ENCODE measurements at regions not wholly inside any gene's neighbourhood (a gene's known extent, or its start where the extent isn't known, plus 50 kb on each side); places are given as distances from the start of the nearest gene placed in this dataset.

DNA sequence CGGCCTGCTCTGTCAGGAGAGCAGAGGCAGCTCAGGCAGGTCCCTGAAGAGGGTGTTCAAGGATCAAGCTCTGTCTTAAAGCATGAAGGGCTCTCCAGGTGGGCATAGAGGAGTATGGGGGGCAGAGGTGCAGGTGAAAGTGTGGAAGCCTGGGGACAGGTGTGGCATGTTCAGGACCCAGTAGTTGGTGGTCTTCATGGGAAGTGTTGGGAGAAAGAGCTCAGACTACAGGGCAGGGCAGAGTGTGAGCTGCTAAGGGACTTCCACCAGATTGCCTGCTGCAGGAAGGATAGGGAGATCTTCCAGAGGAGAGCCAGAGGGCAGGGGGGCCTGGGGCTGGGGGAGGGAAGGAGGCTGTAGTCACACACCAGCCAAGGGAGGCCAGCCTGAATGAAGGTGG is 156.5 kb upstream of the GDF10 start:
- no peak for TF ChIP-seq JUND (IDR thresholded peaks at IDR 0.05; ENCODE audit: low read depth)
- DNase-seq (ENCODE audit: low read depth in 1 of 2, low spot score in 1 of 2), result no peak
- in situ Hi-C loops (cut with HindIII; ENCODE audit: low pct_unique_long_range_greater_than_20kb, low sequenced_read_pairs), result no loop called here

DNA sequence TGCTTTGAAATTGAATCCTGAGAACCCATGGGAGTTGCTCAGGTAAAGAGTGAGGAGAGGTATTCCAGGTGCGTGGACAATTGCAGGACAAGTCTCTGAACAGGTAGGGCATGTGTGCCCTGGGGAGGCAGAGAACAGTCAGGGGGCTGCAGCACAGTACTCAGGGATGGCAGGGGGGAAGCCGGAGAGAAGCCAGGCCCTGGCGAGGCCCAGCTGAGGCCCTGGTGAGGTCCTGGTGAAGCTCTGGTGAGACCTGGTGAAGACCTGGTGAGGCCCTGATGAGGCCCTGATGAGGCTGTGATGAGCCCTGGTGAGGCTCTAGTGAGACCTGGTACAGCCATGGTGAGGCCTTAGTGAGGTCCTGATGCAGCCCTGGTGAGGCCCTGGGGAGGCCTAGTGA is 155.5 kb upstream of the GDF10 start:
- in situ Hi-C loops (cut with HindIII; ENCODE audit: low pct_unique_long_range_greater_than_20kb, low sequenced_read_pairs), result no loop called here
- no peak for TF ChIP-seq JUND (IDR thresholded peaks at IDR 0.05; ENCODE audit: low read depth)
- DNase-seq (ENCODE audit: low read depth in 1 of 2, low spot score in 1 of 2), result no peak

DNA sequence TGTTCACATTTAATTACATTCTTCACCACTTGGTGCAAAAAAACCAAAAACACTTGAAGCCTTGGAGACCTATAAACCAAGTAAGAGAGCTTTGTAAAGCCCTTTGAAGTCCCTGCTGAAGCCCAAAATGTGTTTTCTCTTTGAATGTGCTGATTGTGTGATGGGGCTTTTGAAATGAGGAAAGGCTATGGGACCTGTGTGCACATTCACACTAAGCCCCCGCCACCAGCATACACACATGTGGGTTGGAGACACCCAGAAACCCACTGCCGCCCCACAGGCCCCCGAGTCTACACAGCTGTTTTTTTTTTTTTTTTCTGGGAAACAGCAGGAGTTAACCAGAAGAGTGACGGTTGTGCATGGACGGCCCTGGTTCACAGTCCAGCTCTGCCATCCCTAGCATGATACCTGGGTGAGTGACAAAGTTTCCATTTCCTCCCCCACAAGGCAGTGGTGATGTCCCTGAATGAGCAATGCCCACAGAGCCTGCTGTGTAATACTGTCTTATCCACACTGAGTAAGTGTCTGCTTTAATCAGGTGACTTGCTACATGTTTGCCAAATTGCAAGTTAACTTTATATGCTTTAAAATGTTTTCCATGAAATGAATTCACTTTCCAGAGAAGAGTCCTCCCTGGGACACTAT is 154.6 kb upstream of the GDF10 start:
- in situ Hi-C loops (cut with HindIII; ENCODE audit: low pct_unique_long_range_greater_than_20kb, low sequenced_read_pairs), result no loop called here
- no peak for TF ChIP-seq JUND (IDR thresholded peaks at IDR 0.05; ENCODE audit: low read depth)
- DNase-seq (ENCODE audit: low read depth in 1 of 2, low spot score in 1 of 2), result no peak

DNA sequence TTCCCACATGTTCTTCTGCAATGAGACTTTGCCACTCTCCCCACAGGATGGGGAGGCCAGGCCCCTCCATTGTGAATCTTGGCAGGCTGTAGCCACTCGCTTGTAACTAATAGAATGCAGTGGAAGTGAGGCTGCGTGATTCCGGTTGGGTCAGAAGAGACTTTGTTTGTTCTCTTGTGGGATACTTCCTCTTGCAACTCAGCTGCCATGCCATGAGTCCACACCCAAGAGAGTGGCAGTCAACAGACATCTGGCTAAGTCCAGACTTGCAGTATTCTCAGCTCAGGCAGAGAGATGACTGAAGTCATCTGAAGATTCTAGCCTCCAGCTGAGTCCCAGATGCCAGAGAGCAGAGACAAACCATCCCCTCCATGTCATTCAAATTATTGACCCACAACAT is 153.4 kb upstream of the GDF10 start:
- in situ Hi-C loops (cut with HindIII; ENCODE audit: low pct_unique_long_range_greater_than_20kb, low sequenced_read_pairs), result no loop called here
- no peak for DNase-seq (ENCODE audit: low read depth in 1 of 2, low spot score in 1 of 2)
- TF ChIP-seq JUND (IDR thresholded peaks at IDR 0.05; ENCODE audit: low read depth), result no peak

DNA sequence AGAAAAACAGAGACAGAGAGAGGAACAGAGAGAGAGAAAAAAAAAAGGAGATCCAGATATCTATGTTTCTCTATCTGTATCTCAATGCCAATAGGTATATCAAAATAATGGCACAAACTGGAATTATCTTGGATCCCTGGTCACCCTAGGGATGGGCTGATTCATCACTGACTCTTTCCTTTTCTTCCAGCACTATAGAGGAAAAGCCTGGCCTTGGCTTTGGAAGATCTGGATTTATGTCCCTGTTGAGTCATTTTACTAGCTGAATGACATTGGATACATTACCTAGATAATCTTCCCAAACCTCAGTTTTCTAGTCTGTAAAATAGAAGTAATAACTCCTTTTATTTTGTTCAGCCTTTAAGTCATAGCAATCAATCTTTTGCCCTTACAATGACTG is 152.8 kb upstream of the GDF10 start:
- in situ Hi-C loops (cut with HindIII; ENCODE audit: low pct_unique_long_range_greater_than_20kb, low sequenced_read_pairs), result no loop called here
- no peak for TF ChIP-seq JUND (IDR thresholded peaks at IDR 0.05; ENCODE audit: low read depth)

GRCh38 chr10:47150581-47150980 is 149.4 kb upstream of the GDF10 start:
- in situ Hi-C loops (cut with HindIII; ENCODE audit: low pct_unique_long_range_greater_than_20kb, low sequenced_read_pairs), result no loop called here
- DNase-seq (ENCODE audit: low read depth in 1 of 2, low spot score in 1 of 2), result no peak
- no peak for TF ChIP-seq JUND (IDR thresholded peaks at IDR 0.05; ENCODE audit: low read depth)

More for the DNA sequence above, 152.8 kb upstream of the GDF10 start:
- DNase-seq (ENCODE audit: low read depth in 1 of 2, low spot score in 1 of 2), result no peak

- no peak for TF ChIP-seq JUND (IDR thresholded peaks at IDR 0.05; ENCODE audit: low read depth)
- in situ Hi-C loops (cut with HindIII; ENCODE audit: low pct_unique_long_range_greater_than_20kb, low sequenced_read_pairs), result no loop called here
- no peak for DNase-seq (ENCODE audit: low read depth in 1 of 2, low spot score in 1 of 2)
Observed at GRCh38 chr10:47151920-47152319, 148.1 kb upstream of the GDF10 start.

- in situ Hi-C loops (cut with HindIII; ENCODE audit: low pct_unique_long_range_greater_than_20kb, low sequenced_read_pairs), result no loop called here
- no peak for DNase-seq (ENCODE audit: low read depth in 1 of 2, low spot score in 1 of 2)
- TF ChIP-seq JUND (IDR thresholded peaks at IDR 0.05; ENCODE audit: low read depth), result no peak
Observed at GRCh38 chr10:47152861-47153349, 147.1 kb upstream of the GDF10 start.

- no peak for DNase-seq (ENCODE audit: low read depth in 1 of 2, low spot score in 1 of 2)
- in situ Hi-C loops (cut with HindIII; ENCODE audit: low pct_unique_long_range_greater_than_20kb, low sequenced_read_pairs), result no loop called here
- no peak for TF ChIP-seq JUND (IDR thresholded peaks at IDR 0.05; ENCODE audit: low read depth)
Observed at GRCh38 chr10:47154762-47155161, 145.2 kb upstream of the GDF10 start.

- TF ChIP-seq JUND (IDR thresholded peaks at IDR 0.05; ENCODE audit: low read depth), result no peak
- in situ Hi-C loops (cut with HindIII; ENCODE audit: low pct_unique_long_range_greater_than_20kb, low sequenced_read_pairs), result no loop called here
- DNase-seq (ENCODE audit: low read depth in 1 of 2, low spot score in 1 of 2), result no peak
Observed at GRCh38 chr10:47156873-47157272, 143.1 kb upstream of the GDF10 start.

GRCh38 chr10:47158116-47159071 is 141.6 kb upstream of the GDF10 start:
- in situ Hi-C loops (cut with HindIII; ENCODE audit: low pct_unique_long_range_greater_than_20kb, low sequenced_read_pairs), result no loop called here
- TF ChIP-seq JUND (IDR thresholded peaks at IDR 0.05; ENCODE audit: low read depth), result no peak
- DNase-seq (ENCODE audit: low read depth in 1 of 2, low spot score in 1 of 2), result no peak

DNA sequence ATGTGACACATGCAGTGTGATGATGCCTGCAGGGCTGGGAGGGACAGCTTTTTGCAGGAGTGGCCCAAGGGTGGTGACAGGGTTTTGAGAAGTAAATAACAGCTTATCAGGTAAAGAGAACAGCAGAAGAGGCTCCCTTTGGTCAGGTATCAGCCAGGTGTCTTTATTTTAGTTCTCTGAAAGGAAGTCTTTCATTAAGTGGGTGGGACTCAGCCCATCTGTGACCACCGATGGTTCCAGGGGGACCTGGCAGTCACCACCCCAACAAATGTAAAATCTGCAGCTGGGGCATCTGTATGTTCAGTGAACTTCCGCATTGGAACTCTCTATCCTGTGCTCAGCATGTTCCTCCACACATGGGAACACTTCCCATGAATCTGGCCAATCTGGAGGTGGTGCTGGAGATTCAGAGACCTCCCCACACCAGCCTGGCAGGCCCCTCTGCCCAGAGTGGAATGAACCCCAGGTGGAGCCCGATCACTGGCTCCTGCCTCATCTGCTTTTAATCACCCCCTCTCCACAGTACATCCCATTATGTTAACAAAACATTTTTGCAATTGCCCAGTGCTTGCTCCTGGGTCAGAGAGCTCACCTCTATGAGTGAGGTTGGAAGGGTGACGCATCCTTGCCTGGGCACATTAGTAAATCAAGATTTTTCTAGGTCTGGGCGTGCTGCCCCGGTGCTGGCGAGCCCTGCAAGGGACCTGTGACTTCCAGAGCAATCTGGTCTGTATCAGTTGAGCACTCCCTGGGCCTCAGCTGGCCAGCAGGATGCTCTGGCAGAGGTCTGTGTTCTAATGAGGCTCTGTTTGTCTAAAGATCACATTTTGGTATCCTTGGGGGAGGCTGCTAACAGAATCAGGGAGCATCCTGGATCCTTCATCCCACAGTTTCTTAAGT is 140.4 kb upstream of the GDF10 start:
- TF ChIP-seq JUND (IDR thresholded peaks at IDR 0.05; ENCODE audit: low read depth), result no peak
- DNase-seq (ENCODE audit: low read depth in 1 of 2, low spot score in 1 of 2), result no peak
- in situ Hi-C loops (cut with HindIII; ENCODE audit: low pct_unique_long_range_greater_than_20kb, low sequenced_read_pairs), result no loop called here

Measured in T47D (cell line).